EH (cell line): ENCODE measurements at regions not wholly inside any gene's neighbourhood (a gene's known extent, or its start where the extent isn't known, plus 50 kb on each side); places are given as distances from the start of the nearest gene placed in this dataset.
A peak's percentile ranks its signal among the peaks of the same experiment; 100 is the strongest.
"Not testable (repeated sequence)": the region's sequence is repeated elsewhere in the genome, so short reads cannot be mapped to it uniquely, and the experiment has no call there.

Source experiments
- DNase-seq: peaks from one replicate; pipeline ENCODE4 v3.0.0-alpha.2; 2015; ENCODE audit warnings: low read depth

DNA sequence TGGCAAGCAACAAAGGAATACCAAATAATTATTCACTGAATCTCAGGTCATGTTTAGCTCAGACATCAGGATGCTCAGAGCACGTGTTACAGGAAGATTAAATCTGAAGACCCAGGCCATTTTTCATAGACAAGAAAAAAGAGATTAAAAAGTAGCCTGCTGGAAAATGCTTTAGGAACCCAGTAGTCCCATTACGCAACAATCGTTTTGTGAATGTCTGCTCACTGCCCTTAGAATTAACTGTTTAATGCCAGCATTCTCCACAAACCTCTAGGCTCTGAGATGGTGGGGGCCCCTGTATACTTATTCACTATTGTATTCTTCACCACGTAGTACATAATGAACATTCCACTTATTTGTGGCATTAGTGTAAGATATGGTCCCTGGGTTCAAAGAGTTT, 154.6 kb upstream of the NYAP2 start:
- no peak for DNase-seq

DNA sequence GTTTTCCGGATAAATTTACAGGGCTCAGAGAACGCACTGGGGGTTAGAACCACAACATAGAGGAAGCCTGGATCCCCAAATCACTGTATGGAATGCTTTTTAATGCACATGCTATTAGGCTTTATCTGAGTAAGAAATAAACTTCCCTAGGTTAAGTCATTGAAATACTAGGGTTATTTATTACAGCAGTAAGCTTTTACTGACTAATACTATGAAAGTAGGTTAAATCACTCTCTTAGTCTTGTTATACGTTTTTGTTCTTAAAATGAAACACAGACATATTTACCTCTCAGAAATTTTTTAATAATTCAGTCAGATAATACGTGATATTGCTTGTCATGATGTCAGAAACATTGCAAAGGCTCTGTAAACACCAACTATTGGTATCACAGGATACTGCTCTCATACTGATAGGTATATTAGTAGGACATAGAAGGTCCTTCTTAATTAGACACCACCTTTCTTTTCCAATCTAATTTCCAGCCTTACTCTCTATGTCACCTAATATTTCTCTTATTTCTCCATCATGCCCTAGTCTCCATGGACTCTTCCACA, 162.7 kb upstream of the NYAP2 start:
- DNase-seq, result no peak

DNA sequence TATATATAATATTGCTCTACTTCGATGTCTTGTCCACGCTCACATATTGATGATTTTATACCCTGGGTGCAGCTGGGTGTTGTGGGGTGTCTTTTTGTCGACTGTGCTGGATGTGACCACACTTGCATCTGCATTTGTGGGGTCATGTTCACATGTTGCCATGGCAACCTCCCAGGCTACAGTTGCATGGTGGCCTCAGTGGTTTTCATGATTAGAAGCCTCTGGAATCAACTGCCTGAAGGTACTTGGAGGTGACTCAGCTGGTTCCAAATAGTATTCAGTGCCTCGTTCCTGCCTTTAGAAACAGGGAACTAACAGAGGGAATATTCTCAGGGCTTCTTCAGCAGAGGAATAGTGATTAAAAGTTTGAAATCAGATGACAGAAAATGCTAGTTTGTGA, 166.3 kb upstream of the NYAP2 start:
- DNase-seq, result peak; percentile 64

DNA sequence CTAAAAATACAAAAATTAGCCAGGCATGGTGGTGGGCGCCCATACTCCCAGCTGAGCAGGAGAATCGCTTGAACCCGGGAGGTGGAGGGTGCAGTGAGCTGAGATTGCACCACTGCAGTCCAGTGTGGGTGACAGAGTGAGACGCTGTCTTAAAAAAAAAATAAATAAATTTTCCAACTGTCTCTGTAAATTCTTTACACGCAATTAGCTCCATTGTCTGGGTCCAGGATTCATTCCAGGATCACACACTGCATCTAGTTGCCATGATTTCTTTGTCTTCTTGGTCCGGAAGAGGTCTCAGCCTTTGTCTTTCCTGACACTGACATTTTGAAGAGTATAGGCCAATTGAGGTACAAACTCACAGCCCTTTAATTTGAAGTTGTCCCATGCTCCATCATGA, 167.6 kb upstream of the NYAP2 start:
- DNase-seq, result no peak

DNA sequence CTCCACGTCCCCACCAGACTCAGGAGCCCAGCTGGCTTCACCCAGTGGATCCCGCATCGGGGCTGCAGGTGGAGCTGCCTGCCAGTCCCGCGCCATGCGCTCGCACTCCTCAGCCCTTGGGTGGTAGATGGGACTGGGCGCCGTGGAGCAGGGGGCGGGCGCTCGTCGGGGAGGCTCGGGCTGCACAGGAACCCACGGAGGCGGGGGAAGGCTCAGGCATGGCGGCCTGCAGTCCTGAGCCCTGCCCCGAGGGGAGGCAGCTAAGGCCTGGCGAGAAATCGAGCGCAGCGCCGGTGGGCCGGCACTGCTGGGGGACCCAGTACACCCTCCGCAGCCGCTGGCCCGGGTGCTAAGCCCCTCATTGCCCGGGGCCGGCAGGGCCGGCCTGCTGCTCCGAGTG, 170.2 kb upstream of the NYAP2 start:
- not testable (repeated sequence) for DNase-seq

DNA sequence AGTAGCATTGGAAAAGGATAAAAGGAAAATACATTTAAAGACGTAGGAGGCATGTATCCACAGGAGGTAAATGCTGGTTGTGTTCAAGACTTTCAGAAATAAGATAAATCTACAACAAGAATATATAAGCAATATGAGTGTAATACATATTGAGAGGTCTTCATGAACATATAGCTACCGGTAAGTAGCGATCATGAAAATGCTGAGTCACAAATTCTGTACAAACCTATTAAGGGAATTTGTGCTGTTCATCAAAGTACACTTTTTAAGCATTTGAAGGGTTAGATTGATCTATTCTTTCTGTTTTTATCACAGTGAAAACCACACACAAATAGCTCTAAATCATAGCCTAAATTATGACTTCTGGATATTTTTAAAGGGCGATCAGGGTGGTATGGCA, 173.1 kb upstream of the NYAP2 start:
- DNase-seq, result no peak

DNA sequence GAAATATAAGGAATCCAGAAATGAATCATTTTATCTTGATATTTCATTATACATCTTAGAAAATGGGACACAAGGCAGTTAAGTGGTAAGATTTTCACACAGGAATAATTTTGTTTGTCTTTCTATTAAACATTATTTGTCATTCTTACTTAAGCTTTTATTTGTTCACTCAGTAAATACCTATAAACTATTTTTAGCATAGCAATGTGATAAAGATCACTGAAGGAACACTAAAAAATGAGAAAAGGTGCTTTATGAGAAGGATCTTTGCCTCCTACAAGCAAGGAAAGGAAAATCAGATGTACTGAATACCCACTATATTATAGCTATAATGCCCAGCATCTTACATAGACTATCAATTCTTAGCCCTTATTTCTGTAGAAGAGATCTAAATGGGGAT, 176.2 kb upstream of the NYAP2 start:
- no peak for DNase-seq

DNA sequence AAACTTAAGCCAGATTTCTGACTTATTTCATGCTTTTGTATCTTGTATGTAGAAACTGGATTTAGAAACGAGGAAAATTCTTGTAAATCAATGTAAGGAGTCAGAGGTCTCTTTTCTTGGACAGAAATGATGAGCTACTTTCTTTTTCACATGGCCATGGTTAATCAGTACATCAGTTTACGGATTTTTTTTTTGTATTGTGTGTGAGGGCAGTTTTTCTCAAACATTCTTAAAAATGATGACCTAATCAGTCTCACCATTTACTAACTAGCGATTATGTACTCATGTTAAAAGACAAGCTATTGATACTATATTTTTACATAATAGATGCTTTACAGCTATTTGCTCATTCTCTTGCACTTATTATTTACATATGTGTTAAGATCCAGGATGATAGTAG, 165.2 kb upstream of the DOCK10 start:
- DNase-seq, result no peak

DNA sequence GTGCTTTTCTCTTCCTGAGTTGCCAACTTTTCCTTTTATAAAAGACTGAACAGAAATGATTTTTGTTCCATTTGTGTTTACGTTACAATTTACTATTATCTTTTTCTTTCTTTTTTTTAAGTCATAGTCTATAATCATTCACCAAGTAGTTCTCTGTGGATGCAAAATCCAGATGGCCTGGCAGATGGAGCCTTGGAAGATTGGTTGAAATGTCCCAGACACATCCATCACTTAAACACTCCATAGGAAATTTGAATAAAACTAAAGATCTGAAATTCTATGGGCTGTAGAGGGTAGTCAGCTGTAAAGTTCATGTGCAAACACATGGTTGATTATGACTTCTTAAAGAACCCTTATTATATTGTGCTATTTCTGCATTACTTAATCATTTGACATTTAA, 164.8 kb upstream of the DOCK10 start:
- no peak for DNase-seq

DNA sequence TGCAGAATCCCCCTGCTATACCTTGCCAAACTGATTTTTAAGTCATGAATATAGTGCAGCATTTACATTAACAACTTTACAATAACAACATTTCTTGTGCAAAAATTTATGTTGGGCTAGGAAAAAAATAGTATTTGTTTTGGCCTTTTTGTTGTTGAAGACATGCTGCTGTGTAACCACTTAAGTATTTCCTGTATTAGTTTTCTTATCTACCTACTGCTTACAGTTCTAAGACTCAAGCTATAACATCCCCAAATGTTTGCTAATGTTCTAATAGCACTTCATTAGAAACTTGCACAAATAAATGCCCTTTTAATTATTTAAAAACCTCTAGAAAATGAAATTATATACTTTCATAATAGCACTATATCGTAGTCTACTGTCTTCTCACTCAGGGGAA, 154.3 kb upstream of the DOCK10 start:
- DNase-seq, result no peak

DNA sequence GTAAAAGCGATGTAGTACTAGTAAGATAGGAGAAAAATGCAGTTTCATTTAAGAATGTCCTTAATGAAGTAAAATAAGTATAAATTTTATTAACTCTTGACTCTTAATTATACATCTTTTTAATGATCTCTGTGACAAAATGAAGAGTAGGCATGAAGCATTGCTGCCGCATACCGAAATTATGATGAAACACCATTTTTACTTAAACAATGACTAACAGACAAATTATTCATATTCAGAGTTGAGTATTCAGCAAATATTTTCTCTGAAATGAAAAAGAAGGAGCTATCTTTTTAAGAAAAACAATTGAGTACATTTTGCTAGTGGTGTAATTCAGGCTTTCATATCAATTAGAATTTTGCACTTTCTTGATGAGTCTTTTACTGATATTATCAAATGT, 150.6 kb upstream of the DOCK10 start:
- peak; percentile 49 for DNase-seq

DNA sequence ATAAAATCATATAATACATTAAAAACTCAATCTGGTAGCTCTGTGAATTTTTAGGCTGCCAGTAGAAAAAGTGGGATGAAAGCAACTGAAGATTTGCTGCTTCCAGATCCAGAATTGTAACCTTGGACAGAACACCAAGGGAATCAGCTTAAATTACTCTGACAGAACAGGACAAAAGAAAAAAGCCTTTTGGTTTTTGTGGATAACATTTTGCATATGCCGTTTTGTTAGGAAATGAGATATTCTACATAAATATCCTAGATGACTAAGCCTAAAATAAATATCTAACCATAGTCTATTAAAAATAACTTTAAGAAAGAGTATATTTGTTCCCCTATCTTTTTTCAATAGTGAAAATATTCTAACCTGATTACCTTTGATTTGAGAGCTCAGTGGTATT, 148.7 kb upstream of the DOCK10 start:
- DNase-seq, result no peak

DNA sequence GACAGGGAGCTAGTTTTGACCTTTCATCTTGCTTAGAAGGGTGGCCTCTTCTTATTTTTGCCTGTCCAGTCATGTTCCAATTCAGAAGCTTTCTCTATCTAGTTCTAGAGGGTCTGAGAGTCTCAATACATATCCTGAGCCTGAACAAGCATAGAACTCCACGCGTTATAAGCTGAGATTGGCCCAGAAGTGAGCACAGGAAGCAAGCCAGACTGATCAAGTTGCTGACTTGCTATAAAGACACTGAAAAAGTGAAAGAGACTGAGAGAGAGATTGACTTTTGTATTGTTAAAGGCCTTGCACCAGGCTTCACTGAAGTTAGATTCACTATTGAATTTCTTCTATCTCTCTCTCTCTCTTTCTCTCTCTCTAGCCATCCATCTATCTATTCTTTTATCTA, 142.7 kb upstream of the DOCK10 start:
- no peak for DNase-seq

DNA sequence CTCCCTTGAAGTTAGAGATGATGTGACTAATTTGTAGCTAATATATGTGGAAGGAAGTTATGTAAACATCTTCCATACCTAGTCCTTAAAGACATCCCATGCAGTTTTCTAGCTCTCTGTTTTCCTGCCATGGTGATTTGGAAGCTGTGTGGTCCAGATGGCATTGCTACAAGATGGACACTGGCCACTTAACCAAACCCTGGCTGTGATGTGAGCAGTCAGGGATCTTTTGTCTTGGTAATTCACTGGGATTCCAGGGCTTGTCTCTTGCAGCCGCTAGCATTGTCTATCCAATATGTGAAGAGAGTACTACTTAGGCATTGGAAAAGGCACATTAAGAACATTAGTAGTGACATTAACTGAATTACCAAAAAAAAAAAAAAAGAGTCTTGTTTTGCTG, 139.9 kb upstream of the DOCK10 start:
- no peak for DNase-seq

DNA sequence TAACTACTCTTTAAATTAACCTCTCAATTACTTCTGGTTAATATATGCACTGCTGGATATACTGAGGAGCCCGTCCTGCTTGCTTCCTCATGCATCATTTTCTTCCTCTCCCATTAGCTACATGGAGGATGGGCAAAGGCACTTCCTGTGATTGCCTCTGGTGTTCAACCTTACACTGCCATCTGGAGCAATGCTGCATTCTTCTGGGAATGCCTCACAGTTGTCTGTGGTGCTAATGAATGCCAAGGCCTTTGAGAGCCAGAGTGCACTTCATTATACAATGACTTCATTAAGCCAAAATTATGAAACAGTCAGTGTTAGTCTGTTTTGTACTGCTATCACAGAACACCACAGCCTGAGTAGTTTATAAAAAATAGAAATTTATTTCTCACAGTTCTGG, 134.8 kb upstream of the DOCK10 start:
- peak; percentile 68 for DNase-seq

DNA sequence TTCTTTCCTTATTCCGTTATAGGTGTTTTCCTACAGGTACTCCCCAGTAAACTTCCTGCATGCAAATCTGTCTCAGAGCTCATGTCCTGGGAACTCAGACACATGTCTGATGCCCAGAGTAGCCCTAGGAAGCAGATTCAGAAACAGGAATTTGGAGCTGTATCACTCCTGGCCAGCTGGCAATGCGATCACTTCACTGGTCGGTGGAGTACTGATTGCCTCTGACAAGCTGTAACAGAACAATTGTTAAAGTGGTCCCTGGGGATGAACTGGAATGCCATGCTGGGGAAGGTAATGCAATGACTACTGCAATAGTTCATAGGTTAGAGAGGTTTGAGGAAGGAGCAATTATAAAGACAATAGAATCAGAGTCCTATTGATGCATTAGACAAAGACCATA, 131.6 kb upstream of the DOCK10 start:
- DNase-seq, result no peak

DNA sequence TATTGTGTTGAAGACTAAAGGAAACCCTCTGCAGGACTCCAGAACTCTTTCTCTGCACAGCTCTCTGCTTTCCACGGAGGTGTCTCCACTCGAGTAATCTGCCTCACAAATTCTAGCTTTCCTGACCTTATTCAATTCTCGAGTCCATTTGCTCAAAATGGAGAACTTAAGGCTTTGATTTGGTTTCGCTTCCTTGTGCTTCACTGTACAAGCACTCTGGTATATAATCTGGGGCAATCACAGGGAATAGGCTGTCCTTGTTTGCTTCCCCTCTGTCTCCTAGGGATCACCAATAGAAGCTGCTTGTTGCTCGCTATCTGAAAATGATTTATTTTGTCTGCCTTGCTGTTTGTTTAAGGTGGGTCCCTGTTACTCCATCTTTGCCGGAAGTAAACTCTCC, 129.1 kb upstream of the DOCK10 start:
- no peak for DNase-seq

DNA sequence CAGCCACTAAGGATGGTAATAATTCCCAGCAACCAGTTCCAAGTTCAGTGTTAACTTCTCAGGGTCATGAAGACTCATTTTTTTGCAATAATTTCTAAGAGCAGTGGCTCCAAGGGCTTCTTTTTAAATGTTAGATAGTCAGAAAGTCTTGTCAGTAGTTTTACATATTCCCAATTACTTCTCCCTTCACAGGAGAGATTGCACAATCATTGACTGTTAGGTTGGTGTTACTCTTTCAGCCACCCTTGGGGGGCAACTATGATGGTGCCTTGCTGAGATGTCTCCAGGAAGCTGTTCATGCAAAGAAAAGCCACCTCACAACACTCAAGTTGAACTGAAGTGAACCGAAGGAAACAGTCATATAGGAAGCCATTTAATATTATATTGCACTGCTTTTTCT, 127.9 kb upstream of the DOCK10 start:
- DNase-seq, result no peak

DNA sequence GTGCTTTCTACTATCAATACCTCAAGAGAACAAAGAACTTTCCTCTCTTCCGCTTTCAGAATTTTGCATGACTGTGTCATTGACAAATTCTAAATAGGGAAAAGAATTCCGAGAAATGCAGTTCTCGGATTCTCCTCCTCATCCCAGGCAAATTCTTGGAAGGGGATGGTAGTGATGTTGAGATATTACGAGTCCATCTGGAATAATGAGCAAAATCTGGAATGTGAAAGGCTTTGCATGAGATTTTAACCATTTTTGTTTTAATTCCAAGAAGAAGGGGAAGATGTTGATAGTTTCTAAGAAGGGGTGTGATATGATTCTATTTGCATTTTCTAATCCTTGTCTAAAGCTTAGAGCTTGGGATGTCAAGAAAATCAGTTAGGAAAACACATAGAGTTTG, 127.1 kb upstream of the DOCK10 start:
- DNase-seq, result no peak

DNA sequence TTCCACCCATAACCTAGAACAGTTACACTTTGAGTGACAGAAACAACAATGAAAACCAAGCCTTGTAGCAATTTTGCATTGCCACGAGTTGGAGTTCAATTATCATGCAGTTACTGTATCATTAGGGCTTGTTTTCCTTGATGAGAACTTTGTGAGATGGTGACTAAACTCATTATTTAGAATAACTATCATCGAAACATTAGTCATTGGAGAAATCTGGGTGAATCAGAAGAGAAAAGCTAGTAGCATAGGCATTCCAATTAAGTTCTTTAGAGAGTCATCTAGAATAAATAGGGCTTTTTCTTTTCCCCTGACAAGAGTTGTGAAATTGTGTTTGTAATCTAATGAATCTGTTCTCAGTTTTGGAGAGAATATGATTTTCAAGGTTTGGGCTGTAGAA, 122.8 kb upstream of the DOCK10 start:
- DNase-seq, result peak; percentile 82

DNA sequence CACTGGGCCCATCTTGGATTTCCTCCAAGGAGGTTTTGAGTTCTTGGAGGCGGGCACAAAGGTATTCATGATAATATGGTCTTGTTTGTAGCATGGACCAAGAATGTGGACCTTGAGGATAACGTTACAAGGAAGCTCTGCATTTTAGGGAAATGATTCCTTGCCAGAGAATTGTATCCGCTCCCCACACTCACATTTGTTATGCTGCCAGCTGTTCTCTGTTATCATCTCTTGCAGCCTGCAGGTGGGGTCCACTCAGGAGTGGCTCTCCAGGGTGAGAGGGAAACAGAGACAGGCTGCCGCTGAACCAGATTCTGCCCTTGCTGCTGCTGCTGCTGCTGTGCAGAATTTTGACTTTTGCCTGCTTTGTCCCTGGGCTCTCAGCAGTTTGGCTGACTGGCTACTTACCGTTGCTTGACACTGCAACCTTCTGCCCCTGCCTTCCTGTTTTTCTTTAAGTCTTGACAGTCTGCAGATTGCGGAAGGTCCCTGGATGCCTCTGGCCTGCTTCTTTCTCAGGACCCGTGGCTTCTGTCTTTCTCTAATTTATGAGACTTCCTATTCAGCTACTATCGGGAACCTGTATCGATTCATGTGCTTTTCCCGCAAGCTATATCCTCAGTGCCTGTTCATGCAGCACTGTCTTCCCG, 122.3 kb upstream of the DOCK10 start:
- DNase-seq, result no peak

DNA sequence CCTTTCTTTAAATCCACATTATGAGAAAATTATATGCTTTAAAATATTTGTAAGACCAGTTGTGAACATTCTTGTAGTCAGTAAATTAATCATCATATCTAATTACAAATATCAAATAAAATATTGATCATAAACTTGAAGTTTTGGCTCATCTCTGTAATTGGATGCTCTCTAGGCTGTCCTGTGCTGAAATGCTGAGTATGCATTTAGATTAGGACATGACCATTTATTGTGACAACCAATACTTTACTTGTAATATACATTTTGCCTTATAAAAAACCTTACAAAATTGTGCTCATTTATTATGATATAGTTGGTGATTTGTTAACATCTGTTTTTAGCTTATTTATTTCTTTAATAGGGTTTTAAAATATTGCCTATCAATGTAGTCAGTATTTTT, 116.1 kb upstream of the DOCK10 start:
- no peak for DNase-seq

DNA sequence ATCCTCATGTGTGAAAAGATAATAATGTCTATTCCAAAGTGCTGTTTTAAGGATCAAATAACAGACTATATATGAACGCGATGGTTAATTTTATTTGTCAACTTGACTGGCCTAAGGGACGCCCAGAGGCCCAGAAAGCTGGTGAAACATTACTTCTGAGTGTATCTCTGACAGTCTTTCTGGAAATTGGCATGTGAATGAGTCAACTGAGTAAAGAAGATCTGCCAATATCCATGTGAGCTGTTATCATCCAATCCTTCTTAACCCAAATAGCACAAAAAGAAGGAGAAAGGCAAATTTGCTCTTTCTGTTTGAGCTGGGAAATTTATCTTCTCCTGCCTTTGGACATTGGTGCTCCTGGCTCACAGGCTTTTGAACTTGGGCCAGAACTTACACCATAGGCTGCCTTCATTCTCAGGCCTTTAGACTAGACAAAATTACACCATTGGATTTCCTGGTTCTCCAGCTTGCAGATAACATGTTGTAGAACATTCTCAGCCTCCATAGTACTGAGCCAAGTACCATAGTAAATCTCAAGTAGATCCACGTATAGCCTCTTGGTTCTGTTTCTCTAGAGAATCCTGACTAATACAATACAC, 114.7 kb upstream of the DOCK10 start:
- DNase-seq, result no peak

DNA sequence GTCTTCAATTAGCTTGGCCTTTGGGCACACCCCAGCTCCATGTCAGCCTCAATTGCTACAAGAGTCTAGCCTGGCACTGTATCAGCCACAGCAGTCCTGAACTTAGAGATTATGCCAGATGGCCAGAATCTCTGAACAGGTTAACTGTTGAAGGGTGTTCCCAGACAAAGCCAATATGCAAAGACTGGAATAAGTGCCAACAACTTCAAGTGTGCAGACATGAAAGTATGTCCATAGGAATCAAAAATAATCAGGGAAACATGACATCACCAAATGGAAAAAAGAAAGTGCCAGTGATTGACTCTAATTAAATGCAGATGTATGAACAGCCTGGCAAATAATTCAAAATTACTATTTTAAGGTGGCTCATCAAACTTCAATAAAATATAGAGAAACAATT, 98.5 kb upstream of the DOCK10 start:
- peak; percentile 16 for DNase-seq
